Brain microvascular endothelial cell (primary cell): ENCODE measurements at regions not wholly inside any gene's neighbourhood (a gene's known extent, or its start where the extent isn't known, plus 50 kb on each side); places are given as distances from the start of the nearest gene placed in this dataset.

ENCODE experiments used
- DNase-seq: peaks from one replicate; pipeline ENCODE4 v3.0.0-alpha.2; 2020
- H3K27ac ChIP-seq: fragments of 250-450 bp; sonication (Bioruptor Pico); 2 replicates; pipeline ENCODE4 v1.5.1; 2020; ENCODE audit warnings: mild to moderate bottlenecking, moderate library complexity
- H3K27me3 ChIP-seq: fragments of 250-450 bp; sonication (Bioruptor Pico); replicated peaks from 2 replicates; pipeline ENCODE4 v1.5.1; 2020; ENCODE audit warnings: mild to moderate bottlenecking
- H3K36me3 ChIP-seq: fragments of 250-450 bp; sonication (Bioruptor Pico); replicated peaks from 2 replicates; pipeline ENCODE4 v1.5.1; 2020; ENCODE audit warnings: mild to moderate bottlenecking
- H3K4me3 ChIP-seq: 2 replicates; pipeline ENCODE4 v1.5.1; 2011; ENCODE audit warnings: low read depth, mild to moderate bottlenecking, control low read depth, low read length, moderate library complexity
- in situ Hi-C: cut with HindIII; loops from 2 replicates; pipeline ENCODE4 v1.10.0; 2017; ENCODE audit warnings: low sequenced_read_pairs, low pct_ligation_motif_present
- TF ChIP-seq, protein P1 (sequence below): IDR thresholded peaks from 2 replicates; pipeline ENCODE4 v1.5.1; 2011; ENCODE audit warnings: low read depth, mild to moderate bottlenecking, moderate library complexity, low read length, control low read depth, inconsistent platforms; ENCODE audit errors: missing control alignments

DNA sequence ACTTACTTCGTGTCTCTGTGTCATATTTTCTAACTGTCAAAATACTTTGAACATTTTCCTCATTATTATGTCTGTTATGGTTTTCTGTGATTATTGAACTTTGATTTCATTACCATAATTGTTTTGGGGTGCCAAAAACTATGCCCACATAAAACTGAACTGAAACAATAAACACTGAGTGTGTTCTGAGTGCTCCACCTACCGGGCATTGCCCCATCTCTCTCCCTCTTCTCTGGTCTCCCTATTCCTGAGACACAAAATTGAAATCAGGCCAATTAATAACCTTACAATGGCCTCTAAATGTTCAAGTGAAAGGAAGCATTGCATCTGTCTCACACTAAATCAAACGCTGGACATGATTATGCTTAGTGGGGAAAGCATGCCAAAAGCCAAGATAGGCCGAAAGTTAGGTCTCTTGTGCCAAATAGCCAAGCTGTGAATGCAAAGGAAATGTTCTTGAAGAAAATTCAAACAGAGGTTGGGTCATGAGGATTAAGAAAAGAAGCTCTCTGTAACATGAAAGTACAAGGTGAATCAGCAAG is 972.3 kb downstream of the PCDH7 start:
- no peaks in the 10 kb centered on the region for H3K36me3 ChIP-seq
- no peaks in the 10 kb centered on the region for H3K27me3 ChIP-seq
- H3K4me3 ChIP-seq = no peak overlapping the region
- no peak for DNase-seq
- TF ChIP-seq, protein P1, sequence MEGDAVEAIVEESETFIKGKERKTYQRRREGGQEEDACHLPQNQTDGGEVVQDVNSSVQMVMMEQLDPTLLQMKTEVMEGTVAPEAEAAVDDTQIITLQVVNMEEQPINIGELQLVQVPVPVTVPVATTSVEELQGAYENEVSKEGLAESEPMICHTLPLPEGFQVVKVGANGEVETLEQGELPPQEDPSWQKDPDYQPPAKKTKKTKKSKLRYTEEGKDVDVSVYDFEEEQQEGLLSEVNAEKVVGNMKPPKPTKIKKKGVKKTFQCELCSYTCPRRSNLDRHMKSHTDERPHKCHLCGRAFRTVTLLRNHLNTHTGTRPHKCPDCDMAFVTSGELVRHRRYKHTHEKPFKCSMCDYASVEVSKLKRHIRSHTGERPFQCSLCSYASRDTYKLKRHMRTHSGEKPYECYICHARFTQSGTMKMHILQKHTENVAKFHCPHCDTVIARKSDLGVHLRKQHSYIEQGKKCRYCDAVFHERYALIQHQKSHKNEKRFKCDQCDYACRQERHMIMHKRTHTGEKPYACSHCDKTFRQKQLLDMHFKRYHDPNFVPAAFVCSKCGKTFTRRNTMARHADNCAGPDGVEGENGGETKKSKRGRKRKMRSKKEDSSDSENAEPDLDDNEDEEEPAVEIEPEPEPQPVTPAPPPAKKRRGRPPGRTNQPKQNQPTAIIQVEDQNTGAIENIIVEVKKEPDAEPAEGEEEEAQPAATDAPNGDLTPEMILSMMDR = peak; percentile 40
- H3K27ac ChIP-seq = no peak overlapping the region
- in situ Hi-C loops = no loop called here

DNA sequence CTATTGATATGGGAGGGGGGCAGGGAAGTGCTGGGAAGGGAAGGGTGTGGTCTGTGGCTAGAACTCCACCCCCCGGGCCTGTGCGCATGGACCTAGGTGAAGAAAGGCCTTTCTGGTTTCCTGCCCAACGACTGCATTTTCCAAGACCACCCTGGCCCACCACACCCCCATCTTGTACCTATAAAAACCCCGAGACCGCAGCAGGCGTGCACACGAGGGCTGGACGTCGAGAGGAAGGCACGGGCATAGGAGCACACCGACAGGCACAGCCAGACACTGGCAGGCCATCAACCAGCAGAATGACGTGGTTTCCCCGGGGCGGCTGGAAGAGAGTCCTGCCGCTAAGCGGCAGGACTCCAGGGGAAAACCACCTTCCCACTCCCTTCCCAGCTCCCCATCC is 981.1 kb downstream of the PCDH7 start:
- in situ Hi-C loops = no loop called here
- no peak for DNase-seq
- Histone ChIP-seq H3K4me3 (no peak overlapping the region), H3K27me3 (no peaks in the 10 kb centered on the region), H3K36me3 (no peaks in the 10 kb centered on the region), H3K27ac (no peak overlapping the region)
- TF ChIP-seq, protein P1 = no peak

DNA sequence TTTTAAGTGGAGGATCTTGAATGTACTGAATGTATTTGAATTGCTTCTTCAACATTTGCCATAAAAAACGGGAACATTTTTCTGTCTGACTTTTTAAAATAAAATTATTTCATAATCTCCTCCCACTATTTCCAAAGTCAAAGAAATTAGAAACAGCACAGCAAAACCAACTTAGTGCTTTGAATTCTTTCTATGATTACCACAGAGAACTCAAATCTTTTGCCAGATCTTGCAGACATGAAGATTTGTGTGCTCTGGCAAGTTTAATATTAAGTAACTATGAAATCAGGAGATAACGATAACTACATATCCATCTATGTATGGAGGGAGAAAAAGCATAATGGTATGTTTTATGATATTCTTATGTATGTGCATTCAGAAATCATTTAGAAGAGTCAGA is 982.2 kb downstream of the PCDH7 start:
- TF ChIP-seq, protein P1 = no peak
- no peak for DNase-seq
- H3K27me3 ChIP-seq = no peaks in the 10 kb centered on the region
- no peak overlapping the region for H3K27ac ChIP-seq
- no peak overlapping the region for H3K4me3 ChIP-seq
- in situ Hi-C loops = no loop called here
- H3K36me3 ChIP-seq = no peaks in the 10 kb centered on the region

DNA sequence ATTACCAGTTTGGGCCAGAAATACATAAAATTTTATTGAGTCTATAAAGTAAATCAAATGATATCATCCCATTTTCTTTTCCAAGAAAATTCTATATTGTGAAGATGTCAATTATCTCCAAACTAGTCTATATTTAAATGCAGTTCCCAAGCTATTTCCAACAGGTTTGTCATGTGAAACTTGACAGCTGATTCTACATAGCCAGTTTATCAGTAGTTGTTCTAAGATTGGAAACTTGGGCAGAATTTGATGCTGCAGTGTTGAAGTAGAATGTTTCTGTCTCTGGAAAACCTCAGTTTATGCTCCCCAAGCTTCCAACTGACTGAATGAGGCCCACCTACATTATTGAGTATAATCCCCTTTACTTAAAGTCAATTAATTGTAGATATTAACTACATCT is 994.1 kb downstream of the PCDH7 start:
- DNase-seq = no peak
- TF ChIP-seq, protein P1 = no peak

DNA sequence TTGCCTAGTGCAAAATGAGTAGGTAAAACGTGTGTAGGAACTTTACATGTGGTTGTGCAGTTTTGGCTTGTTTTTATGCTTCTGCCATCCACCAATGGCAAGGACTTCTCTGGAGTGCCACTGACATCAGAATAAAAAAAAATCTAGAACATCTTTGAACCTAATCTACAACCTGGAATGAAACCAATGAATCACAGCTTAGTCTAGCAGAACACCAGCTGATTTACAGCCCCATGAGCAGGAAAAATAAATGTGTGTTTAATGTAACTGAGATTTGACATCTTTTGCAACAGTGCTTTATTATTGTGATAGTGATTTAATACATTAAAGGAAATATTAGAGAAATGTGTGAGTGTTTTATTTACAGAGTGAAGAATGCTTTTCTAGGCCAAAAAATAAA is 995.1 kb downstream of the PCDH7 start:
- TF ChIP-seq, protein P1 = no peak
- no peak overlapping the region for H3K27ac ChIP-seq
- H3K36me3 ChIP-seq = no peaks in the 10 kb centered on the region
- in situ Hi-C loops = no loop called here
- H3K4me3 ChIP-seq = no peak overlapping the region
- no peak for DNase-seq
- H3K27me3 ChIP-seq = no peaks in the 10 kb centered on the region

More for the DNA sequence above, 994.1 kb downstream of the PCDH7 start:
- Histone ChIP-seq H3K27ac (no peak overlapping the region), H3K27me3 (no peaks in the 10 kb centered on the region), H3K4me3 (no peak overlapping the region), H3K36me3 (no peaks in the 10 kb centered on the region)
- in situ Hi-C loops = no loop called here

DNA sequence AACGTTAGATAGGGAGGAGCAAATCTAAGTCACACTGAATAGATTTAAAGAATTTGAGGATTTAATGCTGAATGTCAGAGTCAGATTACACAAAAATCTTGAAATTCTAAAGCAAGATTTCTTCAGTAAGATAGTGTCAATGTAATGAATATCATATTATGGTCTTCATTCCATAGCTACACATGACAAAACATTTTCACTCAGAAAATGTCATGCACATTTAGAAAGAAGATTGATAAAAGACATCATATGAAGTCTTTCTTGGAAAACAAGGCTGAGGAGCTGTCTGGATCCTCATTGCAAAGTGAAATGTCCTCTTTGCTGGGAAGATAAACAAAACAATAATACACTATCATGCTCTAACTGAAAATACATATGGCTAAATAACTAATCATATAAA is 1006.9 kb downstream of the PCDH7 start:
- in situ Hi-C loops = no loop called here
- Histone ChIP-seq H3K27me3 (no peaks in the 10 kb centered on the region), H3K4me3 (no peak overlapping the region), H3K27ac (no peak overlapping the region), H3K36me3 (no peaks in the 10 kb centered on the region)
- TF ChIP-seq, protein P1 = no peak
- DNase-seq = no peak
